Activated naive CD8-positive, alpha-beta T cell treated with anti-CD3 and anti-CD28 coated beads, Interleukin-2, amount 50 U/mL, for 24 hours (primary cell): ENCODE measurements at regions not wholly inside any gene's neighbourhood (a gene's known extent, or its start where the extent isn't known, plus 50 kb on each side); places are given as distances from the start of the nearest gene placed in this dataset.

Experiments used
- ATAC-seq: fragments of 150-1000 bp; cut with Tn5 transposase; one replicate; pipeline ENCODE4 v1.10.0; 2021
- DNase-seq: peaks from one replicate; pipeline ENCODE4 v3.0.0; 2021
- H3K27ac Mint-ChIP-seq: one replicate; pipeline ENCODE4 v1.8.0; 2021; ENCODE audit warnings: mild to moderate bottlenecking, mixed read lengths
- H3K27me3 Mint-ChIP-seq: one replicate; pipeline ENCODE4 v1.8.0; 2021; ENCODE audit warnings: mixed read lengths
- H3K36me3 Mint-ChIP-seq: one replicate; pipeline ENCODE4 v1.8.0; 2021; ENCODE audit warnings: low read depth, mixed read lengths
- H3K4me1 Mint-ChIP-seq: one replicate; pipeline ENCODE4 v1.8.0; 2021; ENCODE audit warnings: mixed read lengths
- H3K4me3 Mint-ChIP-seq: one replicate; pipeline ENCODE4 v1.8.0; 2021; ENCODE audit warnings: mild to moderate bottlenecking, moderate library complexity, mixed read lengths
- H3K9me3 Mint-ChIP-seq: one replicate; pipeline ENCODE4 v1.8.0; 2021; ENCODE audit warnings: mixed read lengths

- H3K9me3 Mint-ChIP-seq, result peaks cover 4% of the 10 kb centered on the region
- no peaks in the 10 kb centered on the region for H3K4me1 Mint-ChIP-seq
- ATAC-seq (no peak), DNase-seq (no peak)
- no peaks in the 10 kb centered on the region for H3K36me3 Mint-ChIP-seq
- no peaks in the 10 kb centered on the region for H3K27me3 Mint-ChIP-seq
- H3K4me3 Mint-ChIP-seq, result no peak overlapping the region
- no peak overlapping the region for H3K27ac Mint-ChIP-seq
Observed at GRCh38 chr5:62731022-62731421, 152.4 kb downstream of the LRRC70 start.

DNA sequence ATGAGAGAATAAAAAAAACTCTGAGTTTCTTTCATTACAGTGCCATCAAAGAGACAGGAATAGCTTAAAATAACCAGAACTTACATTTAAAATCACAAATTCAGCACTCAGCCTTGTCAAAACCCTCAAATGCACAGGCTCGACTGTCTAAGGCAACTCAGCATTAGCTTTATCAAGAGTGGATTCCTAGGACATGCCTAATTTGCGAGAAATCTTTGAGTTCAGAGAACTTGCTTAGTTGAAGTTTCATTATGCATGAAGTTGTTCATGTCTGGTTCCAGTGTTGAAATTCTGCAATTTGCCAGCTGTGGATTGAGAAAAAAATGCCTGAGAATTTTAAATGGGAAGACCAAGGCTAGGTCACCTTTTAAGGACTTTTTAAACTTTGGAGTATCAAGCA, 151.1 kb downstream of the LRRC70 start:
- Mint-ChIP-seq H3K9me3 (peaks cover 4% of the 10 kb centered on the region), H3K27ac (no peak overlapping the region), H3K4me1 (no peaks in the 10 kb centered on the region), H3K27me3 (no peaks in the 10 kb centered on the region), H3K36me3 (no peaks in the 10 kb centered on the region), H3K4me3 (no peak overlapping the region)
- no peak for ATAC-seq
- no peak for DNase-seq

GRCh38 chr5:62727861-62728260, 149.2 kb downstream of the LRRC70 start:
- H3K9me3 Mint-ChIP-seq, result no peaks in the 10 kb centered on the region
- ATAC-seq (no peak), DNase-seq (no peak)
- no peaks in the 10 kb centered on the region for H3K36me3 Mint-ChIP-seq
- H3K4me3 Mint-ChIP-seq, result no peak overlapping the region
- no peaks in the 10 kb centered on the region for H3K4me1 Mint-ChIP-seq
- H3K27ac Mint-ChIP-seq, result no peak overlapping the region
- H3K27me3 Mint-ChIP-seq, result no peaks in the 10 kb centered on the region

GRCh38 chr5:62727184-62727583, 148.6 kb downstream of the LRRC70 start:
- DNase-seq (no peak), ATAC-seq (no peak)
- Mint-ChIP-seq H3K4me3 (no peak overlapping the region), H3K4me1 (no peaks in the 10 kb centered on the region), H3K27me3 (no peaks in the 10 kb centered on the region), H3K36me3 (no peaks in the 10 kb centered on the region), H3K27ac (no peak overlapping the region), H3K9me3 (no peaks in the 10 kb centered on the region)

DNA sequence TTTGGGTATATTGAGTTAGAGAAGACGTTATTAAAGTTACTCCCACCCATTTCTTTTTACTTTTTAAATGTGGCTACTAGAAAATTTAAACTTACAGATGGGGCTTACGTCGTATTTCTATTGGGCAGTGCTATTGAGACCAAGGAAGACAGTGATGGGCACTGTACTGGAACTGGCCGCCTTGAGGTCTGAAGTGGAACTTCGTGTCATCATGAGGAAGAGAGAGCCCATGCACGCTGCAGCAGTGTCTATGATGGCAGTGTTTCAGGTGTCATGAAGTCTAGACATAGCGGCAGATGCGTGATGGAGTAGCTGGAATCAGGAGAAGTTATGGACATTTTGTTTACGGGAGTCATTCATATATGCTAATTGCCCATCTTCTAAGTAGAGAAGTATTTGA, 143.7 kb downstream of the LRRC70 start:
- Mint-ChIP-seq H3K27me3 (peaks cover 3% of the 10 kb centered on the region), H3K9me3 (no peaks in the 10 kb centered on the region), H3K36me3 (no peaks in the 10 kb centered on the region), H3K4me1 (no peaks in the 10 kb centered on the region), H3K27ac (no peak overlapping the region), H3K4me3 (no peak overlapping the region)
- ATAC-seq (no peak), DNase-seq (no peak)

GRCh38 chr5:62720031-62720441, 141.4 kb downstream of the LRRC70 start:
- no peaks in the 10 kb centered on the region for H3K4me1 Mint-ChIP-seq
- peak; percentile 2 for DNase-seq
- no peaks in the 10 kb centered on the region for H3K9me3 Mint-ChIP-seq
- H3K27ac Mint-ChIP-seq, result no peak overlapping the region
- H3K4me3 Mint-ChIP-seq, result no peak overlapping the region
- peaks cover 3% of the 10 kb centered on the region for H3K27me3 Mint-ChIP-seq
- H3K36me3 Mint-ChIP-seq, result no peaks in the 10 kb centered on the region
- peak; percentile 69 for ATAC-seq

- Mint-ChIP-seq H3K27me3 (peaks cover 3% of the 10 kb centered on the region), H3K27ac (no peak overlapping the region), H3K4me3 (no peak overlapping the region), H3K36me3 (no peaks in the 10 kb centered on the region), H3K9me3 (no peaks in the 10 kb centered on the region), H3K4me1 (no peaks in the 10 kb centered on the region)
- no peak for ATAC-seq
- no peak for DNase-seq
Observed at GRCh38 chr5:62719061-62719720, 140.6 kb downstream of the LRRC70 start.

DNA sequence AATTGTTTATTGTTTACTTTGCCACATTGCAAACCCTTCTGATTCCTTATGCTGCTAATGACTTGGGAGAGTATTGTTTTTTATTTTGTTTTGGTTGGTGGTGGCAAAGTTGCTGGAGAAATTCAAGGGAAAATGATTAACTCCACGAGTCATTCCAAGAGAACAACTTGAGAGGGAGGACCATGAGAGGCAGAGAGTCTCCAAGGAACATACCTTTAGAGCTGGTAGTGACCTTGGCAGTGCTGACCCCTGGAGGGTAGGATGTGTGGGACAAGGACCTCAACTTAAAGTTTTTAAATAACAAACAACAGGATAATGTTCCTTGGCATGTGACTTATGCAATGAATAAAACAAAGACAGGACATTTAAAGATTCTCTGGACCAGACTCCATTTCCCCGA, 139.7 kb downstream of the LRRC70 start:
- Mint-ChIP-seq H3K4me1 (no peaks in the 10 kb centered on the region), H3K9me3 (no peaks in the 10 kb centered on the region), H3K4me3 (no peak overlapping the region), H3K36me3 (no peaks in the 10 kb centered on the region), H3K27me3 (peaks cover 3% of the 10 kb centered on the region), H3K27ac (no peak overlapping the region)
- no peak for DNase-seq
- no peak for ATAC-seq

GRCh38 chr5:62717301-62717933, 138.8 kb downstream of the LRRC70 start:
- H3K4me3 Mint-ChIP-seq, result no peak overlapping the region
- no peak for ATAC-seq
- no peaks in the 10 kb centered on the region for H3K36me3 Mint-ChIP-seq
- no peak overlapping the region for H3K27ac Mint-ChIP-seq
- H3K27me3 Mint-ChIP-seq, result peaks cover 3% of the 10 kb centered on the region
- DNase-seq, result no peak
- H3K4me1 Mint-ChIP-seq, result no peaks in the 10 kb centered on the region
- no peaks in the 10 kb centered on the region for H3K9me3 Mint-ChIP-seq

GRCh38 chr5:62714296-62714695, 135.7 kb downstream of the LRRC70 start:
- H3K4me3 Mint-ChIP-seq, result no peak overlapping the region
- no peaks in the 10 kb centered on the region for H3K36me3 Mint-ChIP-seq
- peaks cover 2% of the 10 kb centered on the region for H3K27me3 Mint-ChIP-seq
- DNase-seq, result no peak
- H3K4me1 Mint-ChIP-seq, result no peaks in the 10 kb centered on the region
- H3K9me3 Mint-ChIP-seq, result no peaks in the 10 kb centered on the region
- H3K27ac Mint-ChIP-seq, result no peak overlapping the region
- ATAC-seq, result no peak

- Mint-ChIP-seq H3K27ac (no peak overlapping the region), H3K27me3 (peaks cover 3% of the 10 kb centered on the region), H3K4me1 (no peaks in the 10 kb centered on the region), H3K9me3 (peaks cover 5% of the 10 kb centered on the region), H3K36me3 (no peaks in the 10 kb centered on the region), H3K4me3 (no peak overlapping the region)
- DNase-seq (no peak), ATAC-seq (no peak)
Observed at GRCh38 chr5:62708481-62709325, 130.1 kb downstream of the LRRC70 start.

DNA sequence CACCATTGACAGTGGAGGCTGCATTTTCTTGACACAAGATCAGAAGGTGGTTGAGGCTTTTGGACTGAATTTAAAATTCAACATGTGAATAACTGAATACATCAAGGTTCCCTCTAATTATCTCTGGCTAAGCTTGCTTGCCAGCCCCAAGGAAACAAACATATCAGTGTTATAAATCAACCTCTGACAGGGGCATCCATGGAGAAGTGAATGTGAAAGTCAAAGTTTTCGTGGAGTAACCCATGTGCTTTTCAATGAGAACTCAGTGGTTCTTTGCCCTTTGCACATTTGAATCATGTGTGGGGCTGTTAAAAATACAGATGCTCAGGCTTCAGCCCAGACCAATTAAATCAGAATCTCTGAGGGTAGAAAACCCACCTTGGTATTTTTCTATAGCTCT, 128.9 kb downstream of the LRRC70 start:
- H3K4me1 Mint-ChIP-seq, result no peaks in the 10 kb centered on the region
- no peak for ATAC-seq
- H3K36me3 Mint-ChIP-seq, result no peaks in the 10 kb centered on the region
- H3K27ac Mint-ChIP-seq, result no peak overlapping the region
- H3K4me3 Mint-ChIP-seq, result no peak overlapping the region
- peaks cover 5% of the 10 kb centered on the region for H3K9me3 Mint-ChIP-seq
- peaks cover 4% of the 10 kb centered on the region for H3K27me3 Mint-ChIP-seq
- DNase-seq, result no peak

DNA sequence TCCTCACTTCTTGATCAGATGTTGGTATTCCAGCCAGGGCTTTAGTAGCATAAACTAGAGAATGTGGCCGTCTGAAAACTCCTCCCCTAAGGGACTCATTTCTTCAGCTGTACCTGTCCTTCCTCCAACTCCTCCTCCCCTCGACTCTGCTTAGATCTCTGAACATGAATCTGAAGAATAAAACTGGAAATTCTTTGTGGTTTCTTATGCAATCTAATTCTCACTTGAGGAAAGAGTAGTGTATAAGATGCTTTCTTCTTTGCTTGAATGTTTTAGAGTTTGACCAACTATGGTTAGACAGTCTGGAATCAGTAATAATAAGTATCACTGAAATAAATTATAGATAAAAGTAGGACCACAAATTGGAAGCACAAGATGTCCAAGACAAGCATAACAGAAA, 128.5 kb downstream of the LRRC70 start:
- Mint-ChIP-seq H3K4me3 (no peak overlapping the region), H3K9me3 (peaks cover 5% of the 10 kb centered on the region), H3K27ac (no peak overlapping the region), H3K27me3 (peaks cover 5% of the 10 kb centered on the region), H3K36me3 (no peaks in the 10 kb centered on the region), H3K4me1 (no peaks in the 10 kb centered on the region)
- DNase-seq (no peak), ATAC-seq (no peak)

GRCh38 chr5:62705022-62705421, 126.4 kb downstream of the LRRC70 start:
- no peaks in the 10 kb centered on the region for H3K4me1 Mint-ChIP-seq
- H3K9me3 Mint-ChIP-seq, result peaks cover 5% of the 10 kb centered on the region
- H3K27ac Mint-ChIP-seq, result no peak overlapping the region
- DNase-seq, result no peak
- no peak overlapping the region for H3K4me3 Mint-ChIP-seq
- peaks cover 5% of the 10 kb centered on the region for H3K27me3 Mint-ChIP-seq
- no peaks in the 10 kb centered on the region for H3K36me3 Mint-ChIP-seq
- no peak for ATAC-seq

DNA sequence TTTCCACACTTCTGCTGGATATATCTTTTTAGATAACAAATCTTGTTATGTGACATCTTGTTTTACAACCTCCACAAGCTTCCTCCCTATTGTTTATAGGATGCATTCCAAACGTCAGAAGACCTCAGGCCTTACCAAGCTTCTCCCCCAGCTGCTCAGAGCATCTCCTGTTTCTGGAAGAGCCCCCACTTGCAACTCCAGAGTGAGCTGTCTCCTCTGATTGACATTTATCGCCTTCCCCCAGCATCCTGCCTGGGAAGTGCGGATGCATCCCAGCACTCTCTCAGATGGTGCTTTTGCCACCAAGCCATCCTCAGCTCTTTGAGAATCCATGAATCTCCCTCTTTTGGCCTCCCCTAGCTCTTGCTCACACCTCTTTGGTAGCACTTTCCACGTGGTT, 123.5 kb downstream of the LRRC70 start:
- ATAC-seq, result no peak
- H3K4me1 Mint-ChIP-seq, result no peaks in the 10 kb centered on the region
- no peaks in the 10 kb centered on the region for H3K9me3 Mint-ChIP-seq
- H3K27ac Mint-ChIP-seq, result no peak overlapping the region
- no peak for DNase-seq
- no peak overlapping the region for H3K4me3 Mint-ChIP-seq
- H3K27me3 Mint-ChIP-seq, result peaks cover 3% of the 10 kb centered on the region
- H3K36me3 Mint-ChIP-seq, result no peaks in the 10 kb centered on the region
